Gastrocnemius medialis (tissue), 4 donors: ENCODE measurements at regions not wholly inside any gene's neighbourhood (a gene's known extent, or its start where the extent isn't known, plus 50 kb on each side); places are given as distances from the start of the nearest gene placed in this dataset.

ENCODE experiments used
- ATAC-seq, 2 donors: fragments of 150-250 bp; one replicate each; pipeline ENCODE4 v1.9.1; 2016
- DNase-seq, 2 donors: peaks; one replicate each; pipeline ENCODE4 v3.0.0-alpha.2; 2019
- H3K27ac ChIP-seq, 4 donors: fragments of 200-600 bp; sonication (generic); 1 replicate in 1 of 4; 2 replicates in 3 of 4; pipeline ENCODE4 v1.5.1; 2016 to 2018; ENCODE audit warnings: mild to moderate bottlenecking in 2 of 4, moderate library complexity in 1 of 4
- H3K27me3 ChIP-seq, 3 donors: fragments of 200-600 bp; sonication (generic) in 2 of 3; 1 replicate in 1 of 3; 2 replicates in 2 of 3; pipeline versions ENCODE4 v1.5.1 to v1.6.0; 2016 to 2019; ENCODE audit warnings: mild to moderate bottlenecking in 1 of 3, moderate library complexity in 1 of 3
- H3K36me3 ChIP-seq, 2 donors: fragments of 200-600 bp; sonication (generic) in 1 of 2; one replicate each; pipeline ENCODE4 v1.5.1; 2017 to 2018
- H3K4me1 ChIP-seq, 2 donors: fragments of 200-600 bp; sonication (generic) in 1 of 2; one replicate each; pipeline ENCODE4 v1.5.1; 2016 to 2017; ENCODE audit warnings: mild to moderate bottlenecking in 2 of 2
- H3K4me3 ChIP-seq, 4 donors: fragments of 200-600 bp; sonication (generic) in 3 of 4; 1 replicate in 1 of 4; 2 replicates in 3 of 4; pipeline ENCODE4 v1.5.1; 2016 to 2019; ENCODE audit warnings: mild to moderate bottlenecking in 2 of 4
- H3K9me3 ChIP-seq, 3 donors: fragments of 200-600 bp; sonication (generic) in 2 of 3; 1 replicate in 1 of 3; 2 replicates in 2 of 3; pipeline ENCODE4 v1.5.1; 2016 to 2019
- POLR2A ChIP-seq, 2 donors: fragments of 450-650 bp; IDR thresholded peaks; one replicate each; pipeline ENCODE4 v1.6.1; 2017; ENCODE audit warnings: antibody characterized with exemption in 2 of 2, mild to moderate bottlenecking in 2 of 2, moderate library complexity in 2 of 2
- in situ Hi-C, 4 donors: fragments of 200-750 bp; cut with MboI; loops; one replicate each; pipeline versions ENCODE4 v1.15.0 to v1.8.0; 2017; ENCODE audit warnings: low sequenced_read_pairs in 4 of 4
- intact Hi-C: fragments of 100-400 bp; cut with DNase I; formaldehyde crosslinking; loops from one replicate; pipeline ENCODE4 v1.15.1; 2023; ENCODE audit warnings: low total_unique reads
- TF ChIP-seq, protein P1 (sequence below), 5 experiments: fragments of 450-650 bp in 3 of 5; fragments of 200-600 bp in 2 of 5; sonication (generic) in 2 of 5; IDR thresholded peaks in 4 of 5; conservative IDR thresholded peaks in 1 of 5; 1 replicate in 4 of 5; 2 replicates in 1 of 5; pipeline ENCODE4 v1.5.1; 2016 to 2019; ENCODE audit warnings: antibody characterized with exemption in 5 of 5, mild to moderate bottlenecking in 3 of 5, moderate library complexity in 3 of 5

- Histone ChIP-seq H3K4me3 (no peak overlapping the region), H3K36me3 (no peaks in the 10 kb centered on the region), H3K27me3 (no peaks in the 10 kb centered on the region), H3K27ac (no peak overlapping the region), H3K9me3 (no peaks in the 10 kb centered on the region), H3K4me1 (no peaks in the 10 kb centered on the region)
- no peak for TF ChIP-seq POLR2A (IDR thresholded peaks at IDR 0.05)
- TF ChIP-seq, protein P1, sequence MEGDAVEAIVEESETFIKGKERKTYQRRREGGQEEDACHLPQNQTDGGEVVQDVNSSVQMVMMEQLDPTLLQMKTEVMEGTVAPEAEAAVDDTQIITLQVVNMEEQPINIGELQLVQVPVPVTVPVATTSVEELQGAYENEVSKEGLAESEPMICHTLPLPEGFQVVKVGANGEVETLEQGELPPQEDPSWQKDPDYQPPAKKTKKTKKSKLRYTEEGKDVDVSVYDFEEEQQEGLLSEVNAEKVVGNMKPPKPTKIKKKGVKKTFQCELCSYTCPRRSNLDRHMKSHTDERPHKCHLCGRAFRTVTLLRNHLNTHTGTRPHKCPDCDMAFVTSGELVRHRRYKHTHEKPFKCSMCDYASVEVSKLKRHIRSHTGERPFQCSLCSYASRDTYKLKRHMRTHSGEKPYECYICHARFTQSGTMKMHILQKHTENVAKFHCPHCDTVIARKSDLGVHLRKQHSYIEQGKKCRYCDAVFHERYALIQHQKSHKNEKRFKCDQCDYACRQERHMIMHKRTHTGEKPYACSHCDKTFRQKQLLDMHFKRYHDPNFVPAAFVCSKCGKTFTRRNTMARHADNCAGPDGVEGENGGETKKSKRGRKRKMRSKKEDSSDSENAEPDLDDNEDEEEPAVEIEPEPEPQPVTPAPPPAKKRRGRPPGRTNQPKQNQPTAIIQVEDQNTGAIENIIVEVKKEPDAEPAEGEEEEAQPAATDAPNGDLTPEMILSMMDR (IDR thresholded peaks at IDR 0.05 in 4 of 5, conservative IDR thresholded peaks at IDR 0.05 in 1 of 5) = no peak
- in situ Hi-C loops = no loop called here
- intact Hi-C loops = no loop called here
- ATAC-seq (no peak), DNase-seq (no peak)
Measured at GRCh38 chr18:78159397-78159796, 820.2 kb upstream of the SALL3 start.

- no peaks in the 10 kb centered on the region for H3K9me3 ChIP-seq
- no peak for DNase-seq
- in situ Hi-C loops (no loop called here), intact Hi-C loops (no loop called here)
- no peak overlapping the region for H3K4me3 ChIP-seq
- H3K4me1 ChIP-seq = no peaks in the 10 kb centered on the region
- no peaks in the 10 kb centered on the region for H3K36me3 ChIP-seq
- no peak for ATAC-seq
- H3K27ac ChIP-seq = no peak overlapping the region
- TF ChIP-seq, protein P1 (IDR thresholded peaks at IDR 0.05 in 4 of 5, conservative IDR thresholded peaks at IDR 0.05 in 1 of 5) = no peak
- H3K27me3 ChIP-seq = no peaks in the 10 kb centered on the region
Measured at GRCh38 chr18:78160961-78161656, 818.5 kb upstream of the SALL3 start.

DNA sequence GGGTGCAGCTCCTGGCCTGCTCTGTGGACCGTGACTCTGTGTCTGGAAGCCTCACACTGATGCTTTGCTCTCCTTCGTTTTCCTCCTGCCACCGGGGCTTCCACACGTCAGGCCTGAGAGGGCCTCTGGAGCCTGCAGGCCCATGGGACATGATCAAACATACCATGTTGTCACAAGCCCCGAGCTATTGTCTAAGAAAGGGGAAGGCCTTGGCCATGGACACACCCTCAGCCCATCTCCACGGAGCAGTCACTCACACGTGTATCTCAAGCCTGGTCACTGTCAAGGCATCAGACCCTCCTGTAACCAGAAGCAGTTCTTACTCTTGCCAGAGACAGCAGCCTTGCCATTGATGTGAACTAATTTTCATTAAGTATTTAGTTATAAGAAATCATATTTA lies 814.1 kb upstream of the SALL3 start:
- Histone ChIP-seq H3K9me3 (no peaks in the 10 kb centered on the region), H3K4me1 (no peaks in the 10 kb centered on the region), H3K4me3 (no peak overlapping the region), H3K36me3 (no peaks in the 10 kb centered on the region), H3K27ac (no peak overlapping the region), H3K27me3 (no peaks in the 10 kb centered on the region)
- ATAC-seq (no peak), DNase-seq (no peak)
- no peak for TF ChIP-seq POLR2A (IDR thresholded peaks at IDR 0.05)
- TF ChIP-seq, protein P1 (IDR thresholded peaks at IDR 0.05 in 4 of 5, conservative IDR thresholded peaks at IDR 0.05 in 1 of 5) = no peak
- in situ Hi-C loops (no loop called here), intact Hi-C loops (no loop called here)

DNA sequence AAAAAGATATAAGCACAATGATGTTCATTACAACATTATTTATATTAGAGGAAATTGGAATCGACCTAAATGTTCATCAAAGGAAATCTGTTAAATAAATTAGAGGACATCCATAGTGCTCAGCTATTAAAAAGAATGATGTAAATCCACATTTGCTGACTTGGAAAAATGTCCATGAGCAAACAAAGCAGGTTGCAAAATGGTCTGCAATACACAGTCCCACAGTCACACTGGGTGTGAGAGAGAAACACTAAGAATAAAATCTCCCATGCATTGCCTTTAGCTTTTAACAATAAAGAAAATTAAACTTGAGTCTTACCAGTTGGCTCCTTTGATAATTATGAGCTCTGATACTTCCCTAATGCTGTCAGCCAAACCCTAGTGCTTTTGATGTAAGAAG lies 811.1 kb upstream of the SALL3 start:
- Histone ChIP-seq H3K27ac (no peak overlapping the region), H3K4me1 (no peaks in the 10 kb centered on the region), H3K27me3 (no peaks in the 10 kb centered on the region), H3K4me3 (no peak overlapping the region), H3K36me3 (no peaks in the 10 kb centered on the region), H3K9me3 (no peaks in the 10 kb centered on the region)
- in situ Hi-C loops = no loop called here
- TF ChIP-seq, protein P1 (IDR thresholded peaks at IDR 0.05 in 4 of 5, conservative IDR thresholded peaks at IDR 0.05 in 1 of 5) = no peak
- TF ChIP-seq POLR2A (IDR thresholded peaks at IDR 0.05) = no peak
- ATAC-seq (no peak), DNase-seq (no peak)
- intact Hi-C loops = no loop called here
